Spleen (tissue), 11 donors: ENCODE measurements at regions not wholly inside any gene's neighbourhood (a gene's known extent, or its start where the extent isn't known, plus 50 kb on each side); places are given as distances from the start of the nearest gene placed in this dataset.

ENCODE experiments used
- DNase-seq: peaks from one replicate; pipeline ENCODE4 v3.0.0-alpha.2; 2020
- H3K27ac ChIP-seq, 8 donors: fragments of 200-600 bp; sonication (generic) in 7 of 8; 1 replicate in 4 of 8; 2 replicates in 4 of 8; pipeline versions ENCODE4 v1.5.0 to v1.8.0; 2016 to 2021; ENCODE audit warnings: inconsistent platforms in 4 of 8, mild to moderate bottlenecking in 4 of 8, moderate library complexity in 1 of 8
- H3K27me3 ChIP-seq, 7 donors: fragments of 200-600 bp; sonication (generic) in 6 of 7; replicated peaks in 1 of 7; 1 replicate in 4 of 7; 2 replicates in 3 of 7; pipeline versions ENCODE4 v1.5.0 to v1.8.0; 2016 to 2021; ENCODE audit warnings: inconsistent platforms in 3 of 7, mild to moderate bottlenecking in 1 of 7
- H3K36me3 ChIP-seq, 6 donors: fragments of 200-600 bp; sonication (generic) in 5 of 6; 1 replicate in 4 of 6; 2 replicates in 2 of 6; pipeline versions ENCODE4 v1.5.0 to v1.8.0; 2016 to 2021; ENCODE audit warnings: inconsistent platforms in 2 of 6
- H3K4me1 ChIP-seq, 6 donors: fragments of 200-600 bp; sonication (generic) in 5 of 6; 1 replicate in 3 of 6; 2 replicates in 3 of 6; pipeline versions ENCODE4 v1.5.0 to v1.8.0; 2016 to 2021; ENCODE audit warnings: inconsistent platforms in 3 of 6
- H3K4me3 ChIP-seq, 8 donors: fragments of 200-600 bp; sonication (generic) in 7 of 8; 1 replicate in 4 of 8; 2 replicates in 4 of 8; pipeline versions ENCODE4 v1.5.0 to v1.8.0; 2016 to 2021; ENCODE audit warnings: inconsistent platforms in 4 of 8, mild to moderate bottlenecking in 4 of 8, moderate library complexity in 2 of 8
- H3K9me3 ChIP-seq, 8 donors: fragments of 200-600 bp; sonication (generic) in 7 of 8; 1 replicate in 4 of 8; 2 replicates in 4 of 8; pipeline versions ENCODE4 v1.5.0 to v1.8.0; 2016 to 2021; ENCODE audit warnings: inconsistent platforms in 4 of 8
- CTCF ChIP-seq, 11 experiments: fragments of 200-600 bp in 7 of 11; fragments of 450-650 bp in 4 of 11; sonication (generic) in 4 of 11; IDR thresholded peaks in 8 of 11; conservative IDR thresholded peaks in 3 of 11; 1 replicate in 7 of 11; 2 replicates in 4 of 11; pipeline versions ENCODE4 v1.4.0 to v1.8.0; 2016 to 2021; ENCODE audit warnings: antibody characterized with exemption in 11 of 11, inconsistent platforms in 4 of 11, mild to moderate bottlenecking in 1 of 11
- POLR2A ChIP-seq, 3 donors: fragments of 450-650 bp; IDR thresholded peaks; one replicate each; pipeline ENCODE4 v1.5.1; 2017; ENCODE audit warnings: antibody characterized with exemption in 3 of 3, mild to moderate bottlenecking in 1 of 3
- POLR2AphosphoS5 ChIP-seq, 3 donors: sonication (generic); formaldehyde crosslinking; IDR thresholded peaks; one replicate each; pipeline ENCODE4 v1.5.1; 2017; ENCODE audit warnings: antibody characterized with exemption in 3 of 3
- WGBS, 5 donors: extraction: QIAGEN DNeasy Blood & Tissue Kit in 3 of 5; methylation state at CpG; one replicate each; pipeline versions ENCODE4 v1.1.5 to v1.1.7; 2013 to 2018; 5-methylcytosine and 5-hydroxymethylcytosine counted together
- intact Hi-C: fragments of 100-400 bp; cut with DNase I; formaldehyde crosslinking; loops from one replicate; pipeline ENCODE4 v1.15.0; 2023; ENCODE audit warnings: low total_unique reads
- donor health status: healthy with polysubstance abuse.
- donor health status: DM: no; HTN: no; CAD: no; lungs with moderate emphysema.
- donor health status: DM: no; HTN: no; CAD: no.
- donor health status: Bipolar disorder and iron deficiency.
- donor health status: healthy.
- donor health status: DM: no; HTN: no; CAD: no.
- donor health status: DM: yes; HTN: yes; CAD: no.

GRCh38 chr20:51220293-51220706, 197.4 kb upstream of the KCNG1 start:
- Histone ChIP-seq H3K27me3 (peaks cover 0 to 47% (median 17%) of the 10 kb centered on the region in 7 donors), H3K9me3 (peaks cover 0 to 31% (median 16%) of the 10 kb centered on the region in 8 donors), H3K4me3 (no peak overlapping the region), H3K27ac (no peak overlapping the region), H3K4me1 (peaks cover 0 to 8% (median 4%) of the 10 kb centered on the region in 6 donors), H3K36me3 (no peaks in the 10 kb centered on the region)
- TF ChIP-seq POLR2AphosphoS5 (IDR thresholded peaks at IDR 0.05) (no peak), POLR2A (IDR thresholded peaks at IDR 0.05) (no peak), CTCF (IDR thresholded peaks at IDR 0.05 in 8 of 11, conservative IDR thresholded peaks at IDR 0.05 in 3 of 11) (peak; percentile 27 to 81 (median 65))
- DNase-seq: peak; percentile 80
- 22 to 28% (median 26%) methylated on average over 15 of the region's 15 CpGs for WGBS, 5 donors
- intact Hi-C loops: loop anchor here (5.0 kb wide), 1 partner anchor 87 kb away; no protein-coding TSS in a partner anchor

DNA sequence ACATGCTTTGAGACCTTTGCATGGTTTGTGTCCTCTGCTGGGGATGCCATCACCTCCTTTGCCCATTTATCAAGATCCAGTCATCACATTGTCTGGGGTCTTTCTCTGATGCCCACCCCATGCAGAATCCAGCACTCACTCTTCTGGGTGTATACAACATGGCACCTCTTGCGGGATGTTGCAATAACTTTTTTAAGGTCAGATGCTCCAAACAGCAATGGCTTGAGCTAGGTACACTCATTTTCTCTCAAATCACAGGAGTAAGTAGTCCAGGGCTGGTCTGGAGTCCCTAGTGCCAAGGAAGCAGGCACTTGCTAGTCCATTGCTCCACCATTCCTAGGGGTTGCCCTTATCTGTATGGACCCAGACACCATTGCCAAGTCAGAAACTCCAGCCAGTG, 196.6 kb upstream of the KCNG1 start:
- DNase-seq: no peak
- Histone ChIP-seq H3K27ac (no peak overlapping the region), H3K4me1 (peaks cover 0 to 8% (median 4%) of the 10 kb centered on the region in 6 donors), H3K4me3 (no peak overlapping the region), H3K27me3 (peaks cover 0 to 47% (median 17%) of the 10 kb centered on the region in 7 donors), H3K36me3 (no peaks in the 10 kb centered on the region), H3K9me3 (peaks cover 0 to 29% (median 16%) of the 10 kb centered on the region in 8 donors)
- intact Hi-C loops: no loop called here
- TF ChIP-seq POLR2AphosphoS5 (IDR thresholded peaks at IDR 0.05): no peak
- 82 to 100% (median 88%) methylated on average over 1 of the region's 1 CpG for WGBS, 5 donors

- Histone ChIP-seq H3K36me3 (no peaks in the 10 kb centered on the region), H3K9me3 (peaks cover 0 to 26% (median 16%) of the 10 kb centered on the region in 8 donors), H3K4me3 (no peak overlapping the region), H3K4me1 (peaks cover 0 to 8% (median 4%) of the 10 kb centered on the region in 6 donors), H3K27ac (no peak overlapping the region), H3K27me3 (peaks cover 0 to 47% (median 17%) of the 10 kb centered on the region in 7 donors)
- intact Hi-C loops: no loop called here
- TF ChIP-seq POLR2AphosphoS5 (IDR thresholded peaks at IDR 0.05) (no peak), CTCF (IDR thresholded peaks at IDR 0.05 in 8 of 11, conservative IDR thresholded peaks at IDR 0.05 in 3 of 11) (no peak), POLR2A (IDR thresholded peaks at IDR 0.05) (no peak)
- DNase-seq: no peak
- 87 to 97% (median 90%) methylated on average over 1 of the region's 1 CpG for WGBS, 5 donors
These were observed 195.7 kb upstream of the KCNG1 start for GRCh38 chr20:51218603-51219002.

- H3K36me3 ChIP-seq: no peaks in the 10 kb centered on the region
- intact Hi-C loops: no loop called here
- H3K27ac ChIP-seq: no peak overlapping the region
- no peak overlapping the region for H3K4me3 ChIP-seq
- TF ChIP-seq POLR2AphosphoS5 (IDR thresholded peaks at IDR 0.05) (no peak), POLR2A (IDR thresholded peaks at IDR 0.05) (no peak), CTCF (IDR thresholded peaks at IDR 0.05 in 8 of 11, conservative IDR thresholded peaks at IDR 0.05 in 3 of 11) (no peak)
- peaks cover 0 to 40% (median 16%) of the 10 kb centered on the region in 7 donors for H3K27me3 ChIP-seq
- H3K9me3 ChIP-seq: peaks cover 0 to 26% (median 16%) of the 10 kb centered on the region in 8 donors
- DNase-seq: no peak
- WGBS, 5 donors: 94 to 100% (median 96%) methylated on average over 3 of the region's 3 CpGs
- H3K4me1 ChIP-seq: peaks cover 0 to 8% (median 4%) of the 10 kb centered on the region in 6 donors
These were observed 194.6 kb upstream of the KCNG1 start for GRCh38 chr20:51217347-51218045.
